AG08396 (cell line): ENCODE measurements at regions not wholly inside any gene's neighbourhood (a gene's known extent, or its start where the extent isn't known, plus 50 kb on each side); places are given as distances from the start of the nearest gene placed in this dataset.

Source experiments
- DNase-seq: peaks from one replicate; pipeline ENCODE4 v3.0.0; 2012; ENCODE audit warnings: low spot score, mixed read lengths

- no peak for DNase-seq
Observed at GRCh38 chr5:5587474-5587873, 165.0 kb downstream of the ICE1 start.

- no peak for DNase-seq
Observed at GRCh38 chr5:5586721-5587120, 164.2 kb downstream of the ICE1 start.

- no peak for DNase-seq
Observed at GRCh38 chr5:5585751-5586341, 163.4 kb downstream of the ICE1 start.

GRCh38 chr5:5584751-5585150 is 162.3 kb downstream of the ICE1 start:
- DNase-seq, result no peak

GRCh38 chr5:5584236-5584745 is 161.8 kb downstream of the ICE1 start:
- no peak for DNase-seq

GRCh38 chr5:5583832-5584231 is 161.4 kb downstream of the ICE1 start:
- no peak for DNase-seq

GRCh38 chr5:5583023-5583765 is 160.7 kb downstream of the ICE1 start:
- DNase-seq, result no peak

- DNase-seq, result no peak
Observed at GRCh38 chr5:5581080-5581479, 158.6 kb downstream of the ICE1 start.

GRCh38 chr5:5576744-5577143 is 154.3 kb downstream of the ICE1 start:
- DNase-seq, result no peak

- no peak for DNase-seq
Observed at GRCh38 chr5:5575461-5575860, 153.0 kb downstream of the ICE1 start.

GRCh38 chr5:5573798-5574380 is 151.4 kb downstream of the ICE1 start:
- no peak for DNase-seq

GRCh38 chr5:5572976-5573797 is 150.7 kb downstream of the ICE1 start:
- no peak for DNase-seq

GRCh38 chr5:5572010-5572865 is 149.8 kb downstream of the ICE1 start:
- DNase-seq, result no peak

- DNase-seq, result no peak
Observed at GRCh38 chr5:5570646-5571045, 148.2 kb downstream of the ICE1 start.

GRCh38 chr5:5564898-5565297 is 142.4 kb downstream of the ICE1 start:
- DNase-seq, result no peak

GRCh38 chr5:5560016-5560415 is 137.5 kb downstream of the ICE1 start:
- DNase-seq, result no peak

GRCh38 chr5:5558638-5559527 is 136.4 kb downstream of the ICE1 start:
- no peak for DNase-seq

GRCh38 chr5:5558102-5558501 is 135.6 kb downstream of the ICE1 start:
- no peak for DNase-seq

- DNase-seq, result no peak
Observed at GRCh38 chr5:5551499-5551898, 129.0 kb downstream of the ICE1 start.

GRCh38 chr5:5546408-5546807 is 123.9 kb downstream of the ICE1 start:
- DNase-seq, result no peak
